ENCODE measurements at regions not wholly inside any gene's neighbourhood (a gene's known extent, or its start where the extent isn't known, plus 50 kb on each side); places are given as distances from the start of the nearest gene placed in this dataset.
"Not testable (repeated sequence)": the region's sequence is repeated elsewhere in the genome, so short reads cannot be mapped to it uniquely, and the experiment has no call there.

- DNase-seq, result no peak
Observed at GRCh38 chr11:114758627-114759026, 80.3 kb downstream of the NXPE2 start.

DNA sequence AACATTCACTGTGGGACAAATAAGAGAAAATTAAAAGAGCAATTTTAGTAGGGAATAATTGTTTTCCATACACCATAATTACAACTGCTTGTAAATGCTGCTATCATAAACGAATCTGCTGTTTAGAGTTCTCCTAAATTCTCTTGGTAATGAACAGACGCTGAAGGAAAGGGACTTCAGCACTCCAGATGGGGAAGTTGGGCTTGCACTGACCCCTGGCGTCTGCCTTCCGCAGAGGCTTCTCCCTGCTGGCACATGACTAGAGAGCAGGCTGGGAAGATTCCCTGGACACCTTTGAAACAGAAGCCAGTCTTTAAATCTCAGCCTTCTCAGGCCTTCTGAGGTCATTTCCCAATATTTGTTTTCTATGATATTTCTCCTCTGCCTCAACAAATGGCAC lies 84.1 kb downstream of the NXPE2 start:
- peak; percentile 2 for DNase-seq

DNA sequence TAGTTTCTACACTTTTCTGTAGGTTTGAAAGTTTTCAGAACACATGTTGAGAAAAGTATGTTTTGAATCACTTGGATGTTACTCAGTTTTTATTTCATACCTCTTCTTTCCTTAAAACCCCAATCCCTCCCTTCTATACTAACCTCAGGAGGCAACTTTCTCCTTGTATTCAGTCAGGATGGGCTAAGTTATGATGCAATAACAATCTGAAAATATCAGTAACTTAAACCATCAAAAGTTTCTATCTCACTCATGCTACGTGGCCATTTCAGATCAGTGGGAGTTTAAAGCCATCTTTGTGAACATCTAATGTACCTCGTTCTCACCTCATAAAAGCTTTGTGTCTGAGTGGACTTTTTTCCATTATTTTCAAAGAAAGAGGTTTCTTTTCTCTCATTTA lies 86.2 kb downstream of the NXPE2 start:
- no peak for DNase-seq

- no peak for DNase-seq
Observed at GRCh38 chr11:114771172-114771571, 92.8 kb downstream of the NXPE2 start.

- no peak for DNase-seq
Observed at GRCh38 chr11:114773541-114774338, 95.4 kb downstream of the NXPE2 start.

DNA sequence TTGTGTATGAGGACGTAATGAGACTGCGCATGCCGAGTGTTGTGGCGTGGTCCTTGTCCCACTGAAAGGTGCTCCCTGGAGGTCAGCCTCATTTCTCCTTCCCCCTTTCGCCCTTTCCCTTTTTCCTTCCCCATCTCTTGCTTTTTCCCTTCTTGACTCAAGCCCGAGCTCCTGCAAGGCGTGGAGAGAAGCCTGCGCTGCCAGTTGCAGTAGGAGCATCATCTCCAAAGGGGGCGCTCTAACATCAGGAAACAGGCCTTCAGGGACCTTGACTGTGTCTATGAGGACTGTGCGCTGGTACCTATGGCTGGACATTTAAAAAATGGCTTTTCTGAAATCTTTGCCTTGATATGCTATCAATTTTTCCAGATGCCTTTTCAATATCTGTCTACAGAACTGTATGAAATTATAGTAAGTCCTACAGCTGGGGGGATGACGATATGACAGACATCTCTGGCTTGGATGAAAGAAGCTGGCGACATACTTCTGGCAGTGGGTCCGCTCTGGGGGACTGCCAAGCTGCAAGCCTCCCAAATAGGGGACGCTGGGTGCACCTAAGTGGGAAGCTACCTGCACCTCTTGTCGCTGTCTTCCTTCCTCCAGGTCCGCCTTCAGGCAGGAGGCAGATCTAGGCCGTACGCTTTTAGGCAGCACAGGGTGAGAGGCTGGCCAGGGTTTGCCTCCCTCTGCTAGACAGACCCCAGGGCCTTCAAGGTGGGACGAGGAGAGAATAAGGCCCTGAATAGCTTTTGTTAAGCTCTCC lies 96.5 kb downstream of the NXPE2 start:
- no peak for DNase-seq

GRCh38 chr11:114775875-114776621 lies 97.7 kb downstream of the NXPE2 start:
- no peak for DNase-seq

DNA sequence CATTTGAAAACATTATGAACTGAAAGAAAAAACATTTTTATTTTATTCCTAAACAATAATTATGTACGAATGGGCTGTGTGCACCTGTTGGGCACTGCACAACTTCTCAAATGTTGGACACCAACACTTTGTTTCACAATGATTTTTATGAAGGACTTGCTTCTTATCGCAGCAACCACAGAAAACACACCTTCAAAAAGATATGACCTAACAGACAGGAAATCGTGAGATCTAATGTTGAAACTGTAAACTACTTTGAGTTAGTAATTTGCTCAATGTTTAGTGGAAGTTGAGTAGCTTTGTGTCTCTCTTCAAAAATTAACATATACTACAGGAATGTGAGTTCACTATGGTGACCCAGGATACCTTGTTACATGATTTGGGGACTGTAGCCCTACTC lies 98.6 kb downstream of the NXPE2 start:
- DNase-seq, result no peak

DNA sequence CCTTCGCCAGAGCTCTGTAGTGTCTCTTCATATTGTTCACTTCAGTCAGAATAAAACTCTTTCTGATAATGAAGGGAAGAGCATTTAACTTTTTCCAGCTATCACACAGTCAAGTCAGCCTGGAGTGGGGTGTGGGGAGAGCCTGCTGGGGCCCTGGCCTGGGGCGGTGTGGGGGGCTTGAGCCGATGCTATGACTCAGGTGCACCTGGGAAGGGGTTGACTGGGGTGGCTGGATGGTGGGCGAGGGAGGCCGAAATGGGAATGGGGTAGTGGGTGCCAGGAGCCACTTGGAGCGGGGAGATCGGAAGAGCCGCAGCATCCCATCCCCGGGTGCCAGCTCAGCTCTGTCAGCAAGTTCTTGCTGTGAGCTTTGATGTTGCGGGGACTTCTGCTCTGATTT lies 100.9 kb downstream of the NXPE2 start:
- DNase-seq, result no peak

DNA sequence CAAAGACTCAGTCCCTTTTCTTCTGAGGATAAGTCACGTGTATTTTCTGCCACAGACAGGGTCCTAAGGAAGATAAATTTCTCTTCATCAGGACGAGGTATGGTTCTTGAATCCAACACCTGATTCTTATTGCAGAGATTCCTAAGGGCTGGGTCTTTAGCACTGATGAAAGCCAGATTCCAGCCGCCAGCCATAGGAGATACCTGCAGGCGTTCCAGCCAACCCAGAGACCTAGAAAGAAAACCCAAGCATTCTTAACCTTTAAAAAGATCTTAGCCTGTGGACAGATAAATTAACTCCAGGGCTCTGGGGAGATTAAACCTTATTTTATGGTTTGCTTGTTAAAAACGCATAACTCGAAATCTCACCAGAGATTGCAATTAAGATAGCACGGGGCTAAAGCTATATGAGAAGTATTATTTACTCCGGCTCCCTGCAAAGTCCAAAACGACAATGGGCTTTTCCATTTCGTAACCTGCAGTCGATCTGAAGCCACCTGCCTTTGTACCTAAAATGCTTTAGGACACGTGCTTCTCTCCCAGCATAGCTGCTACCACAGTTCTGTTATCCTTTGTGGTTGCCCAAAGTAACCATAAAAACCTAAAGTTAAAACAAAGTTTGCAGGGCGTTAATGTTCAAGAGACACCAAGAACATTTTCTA lies 104.5 kb downstream of the NXPE2 start:
- no peak for DNase-seq

- DNase-seq, result no peak
Observed at GRCh38 chr11:114783805-114784204, 105.5 kb downstream of the NXPE2 start.

DNA sequence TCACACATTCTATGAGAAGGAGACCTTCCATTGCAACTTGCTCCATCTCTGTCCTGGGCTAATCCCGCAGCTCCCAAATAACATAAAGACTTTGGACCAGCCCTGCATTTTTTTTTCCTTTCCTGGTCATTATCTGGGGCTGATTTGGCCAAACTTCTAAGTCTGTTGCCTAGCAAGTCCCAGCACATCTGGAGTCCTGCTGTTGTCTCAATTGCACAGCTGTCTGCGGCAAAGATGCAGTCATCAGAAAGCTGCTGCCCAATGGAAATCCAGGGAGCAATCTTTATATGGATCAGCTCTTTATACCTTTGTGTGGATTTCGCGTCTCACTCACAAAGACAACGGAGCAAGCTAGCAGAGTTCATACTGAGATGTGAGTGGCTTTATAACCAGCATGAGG lies 105.9 kb downstream of the NXPE2 start:
- DNase-seq, result no peak

DNA sequence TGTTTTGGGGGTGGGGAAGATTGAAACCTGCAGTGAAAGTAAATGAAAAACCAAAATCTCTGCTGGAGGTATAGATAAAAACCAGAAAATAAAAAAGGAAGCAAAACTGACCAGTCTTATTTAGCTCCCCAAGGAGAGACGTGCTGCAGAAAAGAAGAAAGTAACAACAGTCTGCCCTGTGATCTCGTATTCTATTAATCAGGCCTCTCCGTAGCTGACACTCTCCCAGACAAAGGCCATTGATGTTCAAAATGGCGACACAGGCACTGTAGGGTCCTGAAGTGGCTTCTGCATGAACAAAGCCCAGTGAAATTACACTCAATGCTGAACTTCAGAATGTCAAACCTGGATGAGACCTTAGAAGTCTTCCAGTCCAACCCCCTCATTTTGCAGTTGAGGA lies 106.6 kb downstream of the NXPE2 start:
- no peak for DNase-seq

GRCh38 chr11:114785820-114786219 lies 107.5 kb downstream of the NXPE2 start:
- DNase-seq, result no peak

DNA sequence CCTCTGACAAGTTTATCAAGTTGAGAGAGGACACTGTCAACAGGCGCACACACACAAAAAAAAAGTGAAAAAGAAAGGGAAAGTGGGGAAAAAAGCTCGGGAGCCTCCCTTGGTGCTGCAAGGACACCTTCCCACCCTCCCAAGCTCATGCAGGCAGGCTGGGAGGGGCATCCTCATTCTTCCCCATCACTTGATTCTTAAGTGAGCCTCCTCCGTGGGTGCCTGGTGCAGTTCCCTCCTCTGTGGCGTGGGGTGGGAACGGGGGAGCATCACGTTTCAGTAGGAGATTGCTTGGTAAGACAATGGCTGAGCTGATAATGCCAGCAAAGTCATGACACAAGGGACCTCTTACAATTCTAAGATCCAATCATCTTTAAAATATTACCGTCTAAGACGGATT lies 108.8 kb downstream of the NXPE2 start:
- DNase-seq, result no peak

DNA sequence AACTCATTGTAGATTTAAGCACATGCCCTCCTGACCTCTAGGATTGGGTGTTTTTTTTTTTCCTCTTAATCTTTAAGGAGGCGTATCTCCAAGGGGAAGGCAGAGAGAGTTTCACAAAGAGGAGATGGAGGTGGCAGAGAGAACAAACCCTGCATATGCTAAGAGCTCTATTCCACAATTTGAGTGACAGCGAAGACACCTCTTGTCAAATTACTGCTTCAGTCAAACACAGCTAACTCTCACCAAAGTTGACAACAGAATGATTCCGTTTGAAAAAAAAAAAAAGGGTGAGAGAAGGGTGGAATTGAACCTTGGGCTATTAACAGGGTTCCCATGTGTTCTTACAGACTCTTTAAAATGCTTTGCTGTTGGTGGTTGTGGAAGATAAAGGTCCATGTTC lies 112.6 kb downstream of the NXPE2 start:
- DNase-seq, result no peak

GRCh38 chr11:114794048-114794684 lies 115.8 kb downstream of the NXPE2 start:
- no peak for DNase-seq

DNA sequence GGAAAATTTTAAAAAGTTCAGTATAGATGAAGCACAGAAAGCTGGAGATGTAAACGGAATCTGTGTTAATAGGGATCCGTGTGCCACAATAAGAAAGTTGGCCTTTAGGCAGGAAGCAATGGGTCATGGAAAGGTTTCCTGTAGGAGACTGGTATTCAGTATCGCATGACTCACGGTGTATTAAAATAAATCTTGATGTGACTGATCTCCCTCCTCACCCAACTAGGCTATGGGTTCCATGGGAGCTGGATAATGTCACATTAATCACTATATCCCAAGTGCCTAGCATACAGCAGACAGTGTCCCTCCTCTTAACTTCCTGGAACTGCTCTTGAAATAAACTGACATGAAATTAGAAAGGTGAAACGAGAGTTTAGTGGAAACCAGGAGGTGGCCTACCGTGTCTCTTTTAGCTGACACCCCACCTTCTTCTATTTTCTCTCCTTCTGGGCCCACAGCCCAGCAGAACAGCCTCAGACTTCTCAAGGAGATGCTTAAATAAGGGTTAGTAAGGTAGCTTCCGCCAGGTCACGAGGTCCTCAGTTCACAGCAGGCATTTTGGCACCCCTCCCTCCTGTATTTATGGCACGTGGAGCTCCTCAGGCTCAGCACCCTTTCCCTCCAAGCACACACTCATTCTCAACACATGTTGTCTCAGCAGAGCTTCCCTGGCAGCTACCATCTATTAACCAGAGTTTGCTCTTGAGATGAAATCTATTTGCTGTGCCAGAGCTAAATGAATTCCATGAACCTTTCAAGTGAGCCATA lies 118.8 kb downstream of the NXPE2 start:
- no peak for DNase-seq

DNA sequence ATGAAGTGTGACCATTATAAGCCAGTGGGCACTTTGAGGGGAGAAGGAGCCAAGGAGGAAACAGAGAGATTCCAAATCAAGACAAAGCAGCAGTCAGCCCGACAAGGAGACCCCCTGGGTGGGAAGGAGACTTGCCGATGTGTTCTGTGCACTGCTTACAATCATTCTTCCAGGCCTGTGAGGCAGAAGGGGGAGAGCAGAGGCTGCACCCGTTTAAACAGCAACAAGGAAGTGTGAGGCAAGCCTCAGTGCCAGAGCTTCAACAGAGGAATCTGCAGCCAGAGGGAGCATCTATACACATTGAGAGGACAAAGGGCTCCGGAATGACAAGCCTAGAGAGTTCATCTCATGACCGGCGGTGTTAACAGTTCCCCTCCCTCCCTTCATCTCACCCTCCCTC lies 121.1 kb downstream of the NXPE2 start:
- DNase-seq, result no peak

GRCh38 chr11:114801773-114802172 lies 123.4 kb downstream of the NXPE2 start:
- no peak for DNase-seq

DNA sequence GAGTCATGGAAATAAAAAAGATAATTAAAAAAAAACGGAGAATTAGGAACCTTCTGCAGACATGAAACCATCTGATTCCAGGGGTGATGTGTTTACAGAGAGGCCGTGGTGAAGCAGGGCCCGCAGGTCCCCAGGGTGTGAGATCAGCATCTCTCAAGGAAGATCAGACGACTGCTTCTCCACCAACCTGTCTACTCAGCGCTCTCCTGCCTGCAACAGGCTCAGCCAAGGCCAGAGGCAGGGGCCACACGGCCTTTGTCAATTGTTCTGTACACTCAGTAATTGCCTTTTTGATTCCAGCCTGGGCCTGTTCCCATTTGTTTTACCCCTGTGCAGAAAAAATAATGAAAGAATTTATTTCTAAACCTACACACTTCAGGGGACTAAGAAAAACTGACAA lies 124.6 kb downstream of the NXPE2 start:
- no peak for DNase-seq

- not testable (repeated sequence) for DNase-seq
Observed at GRCh38 chr11:114805431-114805830, 127.1 kb downstream of the NXPE2 start.
